SK-N-DZ (cell line): ENCODE measurements at regions not wholly inside any gene's neighbourhood (a gene's known extent, or its start where the extent isn't known, plus 50 kb on each side); places are given as distances from the start of the nearest gene placed in this dataset.
"Not testable (repeated sequence)": the region's sequence is repeated elsewhere in the genome, so short reads cannot be mapped to it uniquely, and the experiment has no call there.

Experiments
- DNase-seq: peaks from one replicate; pipeline ENCODE4 v3.0.0-alpha.2; 2015; ENCODE audit warnings: low spot score

DNA sequence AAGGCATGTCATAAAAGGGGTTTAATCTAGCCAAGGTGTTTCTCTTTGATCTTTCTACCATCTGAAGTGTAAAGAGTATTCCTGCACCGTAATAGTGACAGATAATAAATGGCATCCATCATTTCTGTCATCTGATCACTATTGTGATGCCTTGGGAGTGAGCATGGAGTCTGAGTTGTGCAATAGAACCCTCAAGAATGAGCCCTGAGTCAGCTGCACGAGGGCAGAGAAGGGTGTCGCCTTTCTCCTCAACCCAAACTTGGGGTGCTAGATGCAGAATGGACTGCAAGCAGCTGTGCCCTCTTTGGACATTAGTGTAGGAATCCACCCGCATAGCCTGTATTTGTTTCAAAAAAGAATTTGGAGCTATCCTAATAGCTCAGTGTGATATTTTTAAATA, 115.2 kb downstream of the ZNF37A start:
- DNase-seq = no peak

DNA sequence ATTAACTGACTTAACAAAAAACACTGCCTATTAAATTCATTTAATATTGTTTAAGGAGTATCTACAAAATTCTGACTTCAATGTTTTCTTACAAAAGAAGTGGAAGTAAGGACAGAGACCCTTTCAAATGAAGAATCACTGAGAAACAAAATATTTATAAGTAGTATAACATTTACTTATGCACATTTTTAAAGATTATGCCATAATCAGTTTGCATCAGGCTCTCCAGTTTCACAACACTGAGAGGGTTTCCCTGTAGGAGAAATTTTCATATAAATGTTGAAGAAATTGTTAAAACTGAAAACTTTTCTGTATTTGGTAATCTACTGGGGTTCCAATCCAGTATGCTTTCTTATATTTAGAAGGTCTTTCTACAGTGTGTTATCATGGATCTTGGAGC, 115.6 kb downstream of the ZNF37A start:
- DNase-seq = not testable (repeated sequence)

DNA sequence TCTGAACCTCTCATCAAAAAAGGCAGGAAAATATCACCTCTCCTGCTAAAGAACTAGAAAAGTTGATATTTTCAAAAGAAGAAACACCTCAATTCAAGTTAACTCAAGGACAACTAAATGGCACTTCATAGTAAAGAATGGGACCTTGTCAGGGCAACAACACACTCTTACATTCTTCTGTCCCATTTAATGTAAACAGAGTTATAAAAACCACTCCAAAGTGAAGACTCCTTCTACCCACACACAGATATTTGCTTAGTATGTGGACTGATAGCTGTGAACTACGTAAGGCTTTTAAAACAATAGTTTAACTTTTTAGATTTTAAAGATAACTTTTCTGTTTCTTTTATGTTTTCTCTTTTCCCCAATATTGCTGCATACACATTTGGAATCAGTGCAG, 118.3 kb downstream of the ZNF37A start:
- DNase-seq = no peak

DNA sequence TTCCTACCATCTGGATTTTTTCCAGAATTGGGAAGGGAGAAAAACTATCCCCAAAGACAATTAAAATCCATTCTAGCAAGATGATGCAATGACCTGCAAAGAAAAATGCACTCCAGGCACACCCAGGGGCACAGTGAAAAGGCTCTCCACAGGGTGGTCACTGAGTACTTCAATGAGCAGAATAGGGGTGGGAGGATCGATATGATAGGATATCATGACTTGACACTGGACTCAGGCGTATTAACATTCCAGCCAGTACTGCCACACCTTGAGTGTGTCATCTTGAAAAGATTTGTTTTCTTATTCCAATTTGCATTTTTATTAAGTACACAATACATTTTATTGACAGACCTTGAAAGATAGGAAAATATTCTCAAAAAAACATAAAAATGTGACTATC, 132.2 kb downstream of the ZNF37A start:
- no peak for DNase-seq

DNA sequence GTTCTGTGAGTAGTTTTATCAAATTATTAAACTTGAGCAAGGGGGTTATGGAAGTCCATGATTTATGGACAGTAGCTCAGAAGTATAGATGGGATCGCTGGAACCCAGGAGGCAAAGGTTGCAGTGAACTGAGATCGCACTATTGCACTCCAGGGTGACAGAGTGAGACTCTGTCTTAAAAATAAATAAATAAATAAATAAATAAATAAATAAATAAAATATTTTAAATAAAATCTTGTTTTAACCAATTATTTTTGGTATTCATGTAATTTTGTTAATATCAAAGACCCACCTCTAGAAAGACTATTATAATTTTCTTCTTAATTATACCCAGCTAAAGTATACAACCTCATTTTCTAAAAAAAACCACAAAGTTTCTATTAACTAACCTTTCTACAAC, 134.3 kb downstream of the ZNF37A start:
- no peak for DNase-seq

DNA sequence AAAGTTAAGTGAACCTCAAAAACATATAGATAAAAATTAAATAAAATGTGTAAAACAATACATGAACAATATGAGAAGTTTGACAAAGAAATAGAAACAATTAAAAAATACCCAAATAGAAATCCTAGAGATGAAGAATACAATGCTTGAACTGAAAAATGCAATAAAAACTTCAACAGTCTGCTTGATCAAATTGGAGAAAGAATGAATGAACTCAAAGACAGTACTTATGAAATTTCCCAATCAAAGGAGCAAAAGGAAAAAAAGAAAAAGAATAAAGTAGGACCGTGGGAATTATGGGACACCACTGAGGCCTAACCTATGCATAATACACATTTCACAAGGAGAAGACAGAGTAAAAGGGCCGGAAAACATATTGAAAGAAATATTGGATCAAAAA, 144.3 kb downstream of the ZNF37A start:
- not testable (repeated sequence) for DNase-seq

DNA sequence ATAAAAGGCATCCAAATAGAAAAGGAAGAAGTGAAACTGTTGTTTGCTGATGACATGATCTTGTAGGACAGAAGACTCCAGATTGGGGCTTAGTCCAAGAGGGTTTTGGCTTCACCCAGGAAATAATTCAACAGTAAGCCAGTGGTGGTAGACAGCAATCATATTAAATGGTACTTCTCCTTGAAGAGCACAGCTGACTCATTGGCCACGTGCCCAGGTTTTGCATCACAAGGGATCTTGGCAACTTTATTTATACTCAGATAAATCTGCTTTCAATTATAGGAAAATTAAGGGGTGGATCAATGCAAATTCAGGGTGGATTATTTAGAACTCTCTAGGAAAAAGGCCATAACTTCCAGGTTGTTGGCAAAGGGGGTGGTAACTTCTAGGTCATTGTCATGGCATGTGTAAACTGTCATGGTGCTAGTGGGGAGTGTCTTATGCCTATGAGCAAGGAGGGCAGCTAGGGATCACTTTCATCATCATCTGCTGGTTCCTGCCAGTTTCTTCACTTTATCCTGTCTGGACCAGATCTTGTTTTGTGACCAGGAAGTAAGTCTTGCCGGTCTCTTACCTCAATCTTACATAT, 148.0 kb downstream of the ZNF37A start:
- DNase-seq = not testable (repeated sequence)

DNA sequence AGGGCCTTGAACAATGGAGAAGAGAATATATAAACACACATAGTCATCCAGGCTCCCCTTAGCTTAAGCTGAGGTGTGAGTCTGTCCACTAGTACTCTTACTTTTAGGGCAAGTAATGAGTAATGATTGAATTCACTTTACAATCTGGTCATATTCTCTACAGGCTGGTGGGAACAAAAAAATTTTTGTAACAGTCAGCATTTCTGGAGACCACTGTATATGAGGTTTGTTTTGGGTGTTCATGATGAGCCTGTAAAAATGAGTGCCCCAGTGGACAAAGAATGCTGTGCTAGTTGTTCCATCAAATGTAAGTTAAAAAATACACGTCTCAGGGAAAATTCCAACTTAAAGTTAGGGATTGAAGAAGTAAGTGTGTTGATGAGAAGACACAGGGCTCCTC, 154.0 kb downstream of the ZNF37A start:
- DNase-seq = not testable (repeated sequence)

DNA sequence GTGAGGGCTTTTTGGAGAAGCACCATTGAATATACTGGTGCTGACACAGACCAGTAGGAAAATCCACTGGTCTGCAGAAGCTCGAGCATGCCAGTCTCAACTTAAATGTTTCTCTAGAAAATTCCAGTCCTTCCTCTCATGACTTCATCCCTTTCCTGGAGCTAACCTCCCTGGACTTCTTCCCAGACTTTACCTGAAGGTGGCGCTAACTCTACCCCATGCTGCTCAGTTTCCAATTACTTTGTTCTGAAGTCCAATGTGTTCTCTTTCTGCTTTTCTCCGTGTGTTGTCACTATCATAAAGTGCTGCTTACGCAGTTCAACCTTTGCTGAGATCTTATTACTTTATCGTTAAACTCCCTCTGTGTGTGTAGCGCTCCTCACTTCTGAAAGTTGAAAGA, 158.4 kb downstream of the ZNF37A start:
- DNase-seq = not testable (repeated sequence)

DNA sequence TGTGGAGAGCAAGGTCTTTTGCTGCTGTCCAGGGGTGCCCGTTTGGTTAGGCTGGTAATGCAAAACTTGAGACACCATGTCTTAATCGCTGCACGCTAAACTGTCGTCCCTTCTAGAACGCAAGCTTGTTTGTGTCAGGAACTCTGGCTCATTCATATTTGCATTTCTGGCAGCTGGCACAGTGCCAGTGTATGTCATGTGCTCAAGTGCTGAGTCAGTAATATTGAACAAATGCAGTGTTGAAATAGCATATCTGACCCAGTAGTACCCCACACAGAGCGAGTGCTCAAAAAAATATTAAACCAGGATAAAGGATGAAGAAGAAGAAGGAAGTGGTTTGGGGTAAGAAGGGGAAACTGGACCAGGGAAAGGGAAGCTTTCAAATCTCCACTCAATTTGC, 173.4 kb downstream of the ZNF37A start:
- not testable (repeated sequence) for DNase-seq

DNA sequence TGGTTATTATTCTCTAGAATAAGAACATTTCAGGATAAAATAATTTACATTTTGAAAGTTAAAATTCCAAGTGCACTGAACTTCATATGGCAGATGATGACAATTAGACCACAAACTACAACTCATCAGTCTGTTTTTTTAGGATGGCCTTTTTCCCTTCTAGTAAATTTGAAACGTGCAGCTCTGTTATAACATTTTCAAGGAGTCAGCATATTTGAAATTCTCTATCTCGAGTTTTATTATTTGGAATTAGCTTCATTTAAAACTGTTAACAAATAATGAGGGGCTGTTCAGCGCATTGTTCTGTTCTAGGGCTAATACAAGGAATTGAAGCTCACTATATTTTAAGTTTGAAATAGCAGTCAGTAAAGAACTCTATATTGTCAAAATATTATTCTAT, 176.9 kb downstream of the ZNF37A start:
- DNase-seq = not testable (repeated sequence)

DNA sequence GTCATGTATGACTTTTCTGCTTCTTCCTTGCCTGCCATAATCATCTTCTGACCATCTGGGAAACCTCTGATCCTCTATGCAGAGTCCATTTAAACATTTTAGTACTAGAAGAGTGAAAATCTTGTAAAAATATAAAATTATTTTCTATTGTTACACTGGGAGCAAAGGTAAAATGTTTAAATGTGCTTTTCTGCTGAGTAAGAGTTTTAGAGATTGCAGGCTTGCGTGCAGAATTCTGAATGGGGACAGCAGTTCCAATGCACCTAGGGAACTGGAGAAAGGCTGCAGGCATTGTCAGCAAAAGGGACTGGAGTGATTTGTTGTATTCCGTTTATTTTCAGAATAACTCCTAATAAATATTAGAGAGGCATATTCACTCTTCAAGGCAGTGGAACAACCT, 180.7 kb downstream of the ZNF37A start:
- DNase-seq = not testable (repeated sequence)

DNA sequence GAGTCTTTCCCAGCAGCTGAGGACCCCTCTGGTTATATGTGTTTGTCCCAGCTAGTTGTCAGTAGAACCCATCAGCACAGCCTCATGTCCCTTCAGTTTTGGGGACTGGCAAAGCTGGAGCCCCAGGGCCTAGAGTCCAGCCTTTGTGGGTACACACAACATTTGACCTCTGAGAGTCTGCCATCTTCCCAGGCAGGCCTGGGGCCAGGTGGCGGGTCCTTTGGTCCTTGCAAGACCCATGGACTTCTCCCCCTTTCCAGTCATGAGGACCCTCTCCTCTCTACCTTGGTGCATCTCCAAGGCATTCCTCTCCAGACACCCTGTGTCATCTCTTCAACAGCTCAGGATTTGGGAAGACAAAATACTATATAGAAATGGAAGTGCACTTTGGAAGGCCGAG, 198.4 kb downstream of the ZNF37A start:
- not testable (repeated sequence) for DNase-seq

DNA sequence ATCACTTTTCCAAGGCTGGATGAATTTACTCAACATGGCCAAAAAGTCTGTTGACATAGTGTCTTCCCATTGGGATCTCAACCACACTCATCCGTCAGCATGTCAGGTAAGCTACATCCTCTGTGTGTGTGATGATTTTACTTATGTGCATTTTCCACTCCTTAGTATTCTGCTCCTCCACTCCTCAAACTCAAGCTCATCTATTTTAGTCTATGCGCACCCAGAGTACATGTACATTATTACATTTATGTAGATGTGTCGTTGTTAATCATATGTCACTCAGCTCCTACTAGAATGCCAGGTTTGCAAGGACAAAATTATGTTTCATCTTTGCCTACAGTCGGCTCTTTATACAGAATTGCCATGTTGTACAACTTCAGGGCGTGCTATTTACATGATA, 216.0 kb downstream of the ZNF37A start:
- not testable (repeated sequence) for DNase-seq

DNA sequence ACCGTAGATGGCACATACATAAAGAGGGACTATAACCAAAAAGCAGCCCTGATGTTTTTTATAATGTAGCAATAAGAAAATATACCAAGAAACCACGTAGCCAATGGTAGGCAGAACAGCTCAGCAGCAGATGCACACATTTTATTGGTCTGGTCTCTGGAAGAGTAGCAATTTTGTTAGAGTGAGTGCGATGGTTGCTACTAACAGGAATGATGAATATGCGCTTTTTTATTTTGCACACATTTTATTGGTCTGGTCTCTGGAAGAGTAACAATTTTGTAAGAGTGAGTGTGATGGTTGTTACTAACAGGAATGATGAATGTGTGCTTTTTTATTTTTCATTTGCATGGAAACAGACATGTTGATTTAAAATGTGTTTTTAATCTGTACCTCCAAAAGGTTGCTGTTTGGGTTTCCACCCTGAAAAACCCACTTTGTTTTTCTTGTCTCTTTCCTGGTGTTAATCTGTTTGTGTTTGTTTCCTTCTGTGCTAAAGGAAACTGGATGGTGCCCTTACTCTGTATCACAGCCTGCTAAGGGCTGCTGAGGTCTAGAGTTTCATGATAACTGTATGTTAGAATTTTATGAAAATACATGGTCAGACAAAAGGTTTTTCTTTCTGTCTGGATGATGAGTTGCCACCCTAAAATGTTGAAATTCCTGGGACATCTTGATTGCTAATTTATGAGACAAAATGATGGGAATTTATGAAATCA, 221.1 kb downstream of the ZNF37A start:
- DNase-seq = not testable (repeated sequence)

DNA sequence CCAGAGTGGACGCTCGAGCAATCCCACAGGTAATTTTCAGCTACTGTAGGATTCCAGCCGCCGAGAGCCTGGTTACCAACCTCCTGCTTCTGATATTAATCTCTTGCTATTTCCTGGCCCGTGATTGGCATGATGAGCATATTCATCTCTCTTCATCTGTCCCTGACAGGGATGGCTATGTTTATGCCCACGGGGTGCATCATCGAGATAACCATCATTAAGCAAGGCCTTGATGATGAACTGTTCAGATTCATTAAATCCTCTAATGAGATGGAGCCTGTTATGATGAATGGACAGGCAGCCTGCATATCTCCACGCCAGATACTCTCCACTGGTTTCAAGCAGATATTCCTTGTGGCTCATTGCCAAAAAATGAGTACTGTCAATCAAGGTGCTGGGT, 227.3 kb downstream of the ZNF37A start:
- not testable (repeated sequence) for DNase-seq

DNA sequence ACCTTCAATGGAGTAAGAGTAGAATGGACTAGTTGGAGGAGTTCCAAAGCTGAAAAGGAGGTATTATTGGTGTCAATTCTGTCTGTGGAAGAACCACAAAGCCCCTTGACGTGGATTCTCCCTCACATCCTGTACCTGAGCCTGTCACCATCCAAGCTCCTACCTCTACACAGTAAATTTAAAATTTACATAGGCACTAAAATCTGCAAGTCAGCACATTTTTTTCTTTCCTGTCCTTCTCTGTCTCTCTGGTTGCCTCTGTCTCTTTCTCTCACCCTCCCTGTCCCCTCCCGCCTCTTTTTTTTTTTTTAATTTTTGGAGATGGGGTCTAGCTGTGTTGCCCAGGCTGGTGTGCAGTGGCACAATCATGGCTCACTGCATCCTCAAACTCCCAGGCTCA, 236.2 kb downstream of the ZNF37A start:
- DNase-seq = not testable (repeated sequence)

DNA sequence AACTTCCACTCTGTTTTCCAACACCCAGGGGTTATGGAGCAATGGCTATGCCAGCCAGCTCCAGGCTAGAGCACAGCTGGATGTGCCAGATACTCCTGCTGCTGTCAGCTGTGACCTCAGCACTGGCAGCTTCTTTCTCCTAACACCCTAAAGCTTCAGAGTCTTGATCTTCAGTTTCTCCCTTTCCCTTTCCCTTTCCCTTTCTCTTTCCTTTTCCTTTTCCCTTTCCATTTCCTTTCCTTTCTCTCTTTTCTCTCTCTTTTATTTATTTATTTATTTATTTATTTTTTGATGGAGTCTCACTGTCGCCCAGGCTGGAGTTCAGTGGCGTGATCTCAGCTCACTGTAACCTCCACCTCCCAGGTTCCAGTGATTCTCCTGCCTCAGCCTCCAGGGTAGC, 237.0 kb downstream of the ZNF37A start:
- DNase-seq = not testable (repeated sequence)

DNA sequence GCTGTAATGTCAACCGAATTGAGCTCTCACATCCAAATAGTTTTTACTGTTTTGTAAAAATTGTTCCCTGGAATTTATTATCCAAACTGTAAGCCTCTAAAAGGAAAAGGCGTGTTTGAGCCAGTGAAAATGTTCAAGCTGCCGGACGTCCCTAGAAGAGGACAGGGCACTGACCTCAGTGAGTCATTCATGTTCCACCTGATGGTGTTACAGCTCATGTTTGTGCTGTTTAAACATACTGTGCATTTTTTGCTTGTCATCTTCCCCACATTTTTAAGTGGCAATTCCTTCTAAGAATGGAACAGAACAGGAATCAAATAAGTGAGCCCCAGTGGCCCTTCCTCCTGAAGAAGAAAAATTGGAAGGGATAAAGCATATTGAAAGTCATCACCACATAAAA, 239.6 kb downstream of the ZNF37A start:
- not testable (repeated sequence) for DNase-seq

DNA sequence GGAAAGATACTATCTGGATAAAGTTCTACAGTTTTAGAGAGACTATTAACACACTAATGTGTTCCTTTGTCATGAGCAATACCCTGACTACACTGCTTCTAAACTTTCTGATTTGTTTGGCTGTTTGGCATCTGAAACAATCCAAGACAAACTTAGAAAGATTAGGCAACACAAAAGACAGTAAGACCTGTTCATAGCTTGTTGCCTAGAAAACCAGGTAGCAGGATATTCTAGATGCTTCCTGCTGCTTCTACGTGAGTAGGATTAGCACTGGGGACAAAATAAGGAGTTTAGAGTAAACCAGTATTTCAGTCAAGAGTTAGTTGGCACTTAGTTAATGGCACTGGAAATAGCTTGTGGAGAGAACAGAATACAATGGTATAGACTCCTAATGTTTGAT, 256.5 kb downstream of the ZNF37A start:
- DNase-seq = not testable (repeated sequence)

DNA sequence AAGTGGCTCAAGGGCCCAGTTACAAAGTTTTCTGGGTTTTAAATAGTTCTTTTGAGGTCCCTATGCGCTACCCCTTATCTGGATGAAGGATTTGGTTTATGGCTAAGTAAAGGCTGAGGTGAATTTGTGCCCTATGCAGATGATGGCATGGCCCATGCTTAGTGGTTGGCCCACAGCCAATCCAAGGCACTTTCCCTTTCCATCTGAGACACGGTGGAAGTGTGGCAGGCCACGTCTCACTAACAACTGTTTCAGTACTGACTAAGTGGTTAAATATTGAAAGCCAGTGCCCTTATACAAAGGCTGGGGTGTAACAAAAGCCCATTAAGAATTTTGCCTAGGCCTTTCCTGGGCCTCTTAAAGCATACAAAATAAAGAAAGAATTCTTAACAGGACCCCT, 260.3 kb downstream of the ZNF37A start:
- DNase-seq = not testable (repeated sequence)

DNA sequence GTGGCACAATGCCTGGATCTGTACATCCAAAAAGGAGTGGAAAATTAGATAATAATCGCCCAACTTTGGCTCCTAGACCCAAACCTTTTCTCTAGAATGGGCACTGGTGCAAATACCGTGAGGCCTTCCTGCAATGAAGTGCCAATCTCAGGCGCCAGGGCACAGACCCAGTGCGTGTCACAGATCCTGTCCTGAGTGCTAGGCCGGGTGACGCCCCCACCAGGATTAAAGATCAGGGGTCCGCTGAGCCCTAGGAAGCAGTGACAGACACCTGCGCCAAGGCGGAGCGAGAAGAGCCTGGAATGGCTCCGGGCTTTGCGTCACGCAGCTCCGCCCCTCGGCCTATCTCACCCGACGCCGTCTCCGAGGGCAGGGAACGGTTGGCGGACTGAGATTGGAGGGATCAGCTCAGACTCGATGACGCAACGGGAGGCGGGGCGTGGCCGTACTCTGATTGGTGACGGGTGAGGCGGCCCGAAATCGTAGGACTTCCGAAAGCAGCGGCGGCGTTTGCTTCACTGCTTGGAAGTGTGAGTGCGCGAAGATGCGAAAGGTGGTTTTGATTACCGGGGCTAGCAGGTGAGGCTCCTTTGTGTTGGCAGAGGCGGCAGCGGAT, 261.9 kb downstream of the ZNF37A start:
- peak; percentile 64 for DNase-seq

DNA sequence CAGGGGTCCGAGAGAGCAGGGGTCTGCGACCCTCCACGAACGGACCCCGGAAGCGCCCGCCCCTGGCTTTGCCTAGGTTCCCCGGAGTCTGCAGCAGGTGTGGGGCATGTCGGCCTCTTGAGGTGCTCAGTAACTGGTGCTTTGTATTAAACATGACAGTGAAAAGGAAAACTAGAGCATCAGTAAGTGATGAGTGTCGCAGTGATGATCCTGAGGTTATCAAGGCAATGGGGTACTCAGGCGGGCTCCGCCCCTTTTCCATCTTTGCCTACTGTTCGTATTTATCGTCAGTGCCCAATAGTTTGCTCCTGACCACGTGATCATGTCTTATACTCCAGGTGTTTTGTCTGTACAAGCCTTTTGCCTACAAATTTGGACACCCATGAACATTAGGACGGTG, 262.4 kb downstream of the ZNF37A start:
- peak; percentile 4 for DNase-seq
